DND-41 (cell line): ENCODE measurements at regions not wholly inside any gene's neighbourhood (a gene's known extent, or its start where the extent isn't known, plus 50 kb on each side); places are given as distances from the start of the nearest gene placed in this dataset.

Source experiments
- CTCF ChIP-seq: IDR thresholded peaks from 2 replicates; pipeline ENCODE4 v1.5.1; 2012; ENCODE audit warnings: borderline replicate concordance, low read length, moderate library complexity, mild to moderate bottlenecking; ENCODE audit not compliant: poor library complexity, severe bottlenecking; ENCODE audit errors: extremely low read depth
- EZH2 ChIP-seq: IDR thresholded peaks from 3 replicates; pipeline ENCODE4 v1.6.1; 2012; ENCODE audit warnings: borderline replicate concordance, low read depth, mild to moderate bottlenecking, moderate library complexity, low read length, inconsistent platforms; ENCODE audit not compliant: severe bottlenecking

DNA sequence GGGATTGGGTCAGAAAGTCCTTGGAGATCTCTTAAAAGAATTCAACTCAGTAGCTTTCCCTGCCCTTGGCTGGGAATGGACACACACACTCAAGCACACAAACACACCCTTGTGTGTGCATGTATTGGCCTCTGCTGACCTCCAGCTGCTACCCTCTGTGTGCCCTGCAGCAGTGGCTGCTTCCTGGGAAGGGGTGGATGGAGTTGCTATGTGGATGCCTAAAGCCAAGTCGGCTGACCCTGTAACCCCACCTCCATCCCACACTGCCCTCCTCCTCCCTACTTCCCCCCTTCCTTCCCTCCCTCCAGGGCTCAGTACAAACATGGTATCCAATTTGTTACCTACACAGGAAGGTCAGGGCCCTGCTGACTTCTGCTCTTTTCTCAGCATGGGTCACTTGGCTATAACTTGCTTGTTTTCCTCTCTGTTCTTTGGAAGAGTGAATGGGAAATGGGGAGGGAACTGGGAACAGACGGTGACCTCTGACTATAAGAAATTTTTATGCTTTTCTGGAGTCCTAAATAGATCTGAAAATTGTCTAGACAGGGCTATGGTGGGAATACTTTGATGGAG lies 351.6 kb upstream of the TBX3 start:
- no peak for TF ChIP-seq CTCF
- TF ChIP-seq EZH2 = no peak
